ENCODE measurements at regions not wholly inside any gene's neighbourhood (a gene's known extent, or its start where the extent isn't known, plus 50 kb on each side); places are given as distances from the start of the nearest gene placed in this dataset.

DNA sequence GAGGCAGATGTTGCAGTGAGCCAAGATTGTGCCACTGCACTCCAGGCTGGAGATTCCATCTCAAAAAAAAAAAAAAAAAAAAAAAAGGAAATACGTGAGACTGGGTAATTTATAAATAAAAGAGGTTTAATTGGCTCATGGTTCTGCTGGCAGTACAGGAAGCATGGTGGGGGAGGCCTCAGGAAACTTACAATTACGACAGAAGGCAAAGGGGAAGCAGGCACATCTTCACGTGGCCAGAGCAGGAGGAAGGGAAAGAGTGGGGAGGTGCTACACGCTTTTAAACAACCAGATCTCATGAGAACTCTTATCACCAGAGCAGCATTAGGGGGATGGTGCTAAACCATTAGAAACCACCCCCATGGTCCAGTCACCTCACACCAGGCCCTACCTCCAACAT is 138.2 kb upstream of the IL12A start:
- no peak for DNase-seq (ENCODE audit: low read depth)
- no peak for TF ChIP-seq CTCF (IDR thresholded peaks at IDR 0.05; ENCODE audit: control insufficient read depth, insufficient read depth, low read depth, low read length, missing control alignments)

GRCh38 chr3:159852266-159852665 is 136.4 kb upstream of the IL12A start:
- H3K4me3 ChIP-seq (ENCODE audit: control insufficient read depth, low read depth, low read length): no peak overlapping the region
- TF ChIP-seq CTCF (IDR thresholded peaks at IDR 0.05; ENCODE audit: control insufficient read depth, insufficient read depth, low read depth, low read length, missing control alignments): no peak
- DNase-seq (ENCODE audit: low read depth): no peak

More for the DNA sequence above, 138.2 kb upstream of the IL12A start:
- H3K4me3 ChIP-seq (ENCODE audit: control insufficient read depth, low read depth, low read length): no peak overlapping the region

GRCh38 chr3:159852821-159853505 is 135.7 kb upstream of the IL12A start:
- peak overlapping the region; percentile 12 for H3K4me3 ChIP-seq (ENCODE audit: control insufficient read depth, low read depth, low read length)
- DNase-seq (ENCODE audit: low read depth): no peak
- TF ChIP-seq CTCF (IDR thresholded peaks at IDR 0.05; ENCODE audit: control insufficient read depth, insufficient read depth, low read depth, low read length, missing control alignments): no peak

DNA sequence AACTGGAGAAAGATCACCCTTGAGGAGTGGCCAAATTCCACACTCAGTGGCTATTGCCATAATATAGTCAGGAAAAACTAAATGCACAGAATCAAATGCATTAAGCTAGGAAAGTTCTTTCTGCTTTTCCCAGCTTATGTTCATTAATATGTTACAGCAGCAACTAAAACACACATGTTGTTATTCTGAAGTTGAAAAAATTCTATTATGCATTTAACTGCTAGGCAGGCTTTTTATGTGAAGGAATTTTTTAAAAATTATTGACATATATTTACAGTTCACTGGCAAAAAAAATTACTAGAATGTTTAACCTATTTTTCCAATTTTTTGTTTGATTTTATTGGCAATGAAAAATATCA is 135.2 kb upstream of the IL12A start:
- DNase-seq (ENCODE audit: low read depth): no peak
- no peak for TF ChIP-seq CTCF (IDR thresholded peaks at IDR 0.05; ENCODE audit: control insufficient read depth, insufficient read depth, low read depth, low read length, missing control alignments)
- no peak overlapping the region for H3K4me3 ChIP-seq (ENCODE audit: control insufficient read depth, low read depth, low read length)

GRCh38 chr3:159854500-159855124 is 134.0 kb upstream of the IL12A start:
- no peak for TF ChIP-seq CTCF (IDR thresholded peaks at IDR 0.05; ENCODE audit: control insufficient read depth, insufficient read depth, low read depth, low read length, missing control alignments)
- no peak overlapping the region for H3K4me3 ChIP-seq (ENCODE audit: control insufficient read depth, low read depth, low read length)
- peak; percentile 60 for DNase-seq (ENCODE audit: low read depth)

GRCh38 chr3:159855599-159856346 is 132.9 kb upstream of the IL12A start:
- TF ChIP-seq CTCF (IDR thresholded peaks at IDR 0.05; ENCODE audit: control insufficient read depth, insufficient read depth, low read depth, low read length, missing control alignments): no peak

More at GRCh38 chr3:159855599-159856346, 132.9 kb upstream of the IL12A start:
- no peak for DNase-seq (ENCODE audit: low read depth)
- H3K4me3 ChIP-seq (ENCODE audit: control insufficient read depth, low read depth, low read length): no peak overlapping the region
